ENCODE measurements at regions not wholly inside any gene's neighbourhood (a gene's known extent, or its start where the extent isn't known, plus 50 kb on each side); places are given as distances from the start of the nearest gene placed in this dataset.

DNA sequence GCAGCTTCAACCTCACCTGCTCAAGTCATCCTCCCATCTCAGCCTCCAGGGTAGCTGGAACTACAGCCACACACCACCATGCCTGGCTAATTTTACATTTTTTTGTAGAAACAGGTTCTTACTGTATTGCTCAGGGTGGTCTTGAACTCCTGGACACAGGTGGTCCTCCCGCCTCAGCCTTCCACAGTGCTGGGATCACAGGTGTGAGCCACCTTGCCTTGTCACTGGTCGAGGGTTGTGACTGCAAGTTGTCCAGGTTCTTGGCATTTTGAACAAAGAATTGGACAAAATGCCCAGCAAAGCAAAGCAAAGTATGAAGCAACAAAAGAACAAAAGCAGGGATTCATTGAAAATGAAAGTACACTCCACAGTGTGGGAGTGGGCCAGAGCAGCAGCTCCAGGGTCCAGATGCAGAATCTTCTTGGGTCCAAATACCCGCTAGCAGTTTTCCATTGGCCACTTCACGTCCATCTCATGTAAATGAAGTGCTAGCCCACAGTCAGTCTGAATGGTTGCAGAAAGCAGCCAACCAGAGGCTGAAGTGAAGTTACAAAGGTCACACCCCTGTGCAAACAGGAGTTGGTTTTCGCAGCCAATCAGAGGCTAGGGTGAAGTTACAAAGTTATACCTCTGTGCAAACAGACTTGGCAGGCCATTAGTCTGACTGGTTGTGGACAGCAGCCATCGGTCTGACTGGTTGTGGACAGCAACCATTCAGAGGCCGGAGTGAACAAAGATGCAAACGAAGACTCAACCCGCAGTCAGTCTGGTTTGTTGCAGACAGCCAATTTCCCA lies 109.5 kb upstream of the KIF26B start:
- no peak for TF ChIP-seq ZBTB7A (IDR thresholded peaks at IDR 0.05; ENCODE audit: low read depth)
- TF ChIP-seq, protein P1, sequence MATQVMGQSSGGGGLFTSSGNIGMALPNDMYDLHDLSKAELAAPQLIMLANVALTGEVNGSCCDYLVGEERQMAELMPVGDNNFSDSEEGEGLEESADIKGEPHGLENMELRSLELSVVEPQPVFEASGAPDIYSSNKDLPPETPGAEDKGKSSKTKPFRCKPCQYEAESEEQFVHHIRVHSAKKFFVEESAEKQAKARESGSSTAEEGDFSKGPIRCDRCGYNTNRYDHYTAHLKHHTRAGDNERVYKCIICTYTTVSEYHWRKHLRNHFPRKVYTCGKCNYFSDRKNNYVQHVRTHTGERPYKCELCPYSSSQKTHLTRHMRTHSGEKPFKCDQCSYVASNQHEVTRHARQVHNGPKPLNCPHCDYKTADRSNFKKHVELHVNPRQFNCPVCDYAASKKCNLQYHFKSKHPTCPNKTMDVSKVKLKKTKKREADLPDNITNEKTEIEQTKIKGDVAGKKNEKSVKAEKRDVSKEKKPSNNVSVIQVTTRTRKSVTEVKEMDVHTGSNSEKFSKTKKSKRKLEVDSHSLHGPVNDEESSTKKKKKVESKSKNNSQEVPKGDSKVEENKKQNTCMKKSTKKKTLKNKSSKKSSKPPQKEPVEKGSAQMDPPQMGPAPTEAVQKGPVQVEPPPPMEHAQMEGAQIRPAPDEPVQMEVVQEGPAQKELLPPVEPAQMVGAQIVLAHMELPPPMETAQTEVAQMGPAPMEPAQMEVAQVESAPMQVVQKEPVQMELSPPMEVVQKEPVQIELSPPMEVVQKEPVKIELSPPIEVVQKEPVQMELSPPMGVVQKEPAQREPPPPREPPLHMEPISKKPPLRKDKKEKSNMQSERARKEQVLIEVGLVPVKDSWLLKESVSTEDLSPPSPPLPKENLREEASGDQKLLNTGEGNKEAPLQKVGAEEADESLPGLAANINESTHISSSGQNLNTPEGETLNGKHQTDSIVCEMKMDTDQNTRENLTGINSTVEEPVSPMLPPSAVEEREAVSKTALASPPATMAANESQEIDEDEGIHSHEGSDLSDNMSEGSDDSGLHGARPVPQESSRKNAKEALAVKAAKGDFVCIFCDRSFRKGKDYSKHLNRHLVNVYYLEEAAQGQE (IDR thresholded peaks at IDR 0.05; ENCODE audit: low read depth): peak; percentile 31; the same call in 1 of the 2 replicates

DNA sequence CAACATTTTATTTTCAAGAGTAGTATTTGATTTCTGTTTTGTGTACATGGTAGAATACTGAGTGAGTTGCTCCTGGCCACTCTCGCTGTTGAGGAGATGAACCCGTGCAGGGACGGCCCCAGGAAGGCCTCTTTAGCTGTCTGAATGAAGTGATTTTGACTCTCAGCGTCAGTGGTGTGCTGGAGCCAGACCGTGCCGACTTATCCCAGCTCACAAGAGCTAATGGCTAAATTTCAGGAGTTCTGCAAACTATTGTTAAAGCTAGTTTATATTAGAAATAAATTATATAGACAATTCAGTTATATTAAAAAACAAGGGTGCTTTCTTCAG lies 111.2 kb upstream of the KIF26B start:
- TF ChIP-seq, protein P2, sequence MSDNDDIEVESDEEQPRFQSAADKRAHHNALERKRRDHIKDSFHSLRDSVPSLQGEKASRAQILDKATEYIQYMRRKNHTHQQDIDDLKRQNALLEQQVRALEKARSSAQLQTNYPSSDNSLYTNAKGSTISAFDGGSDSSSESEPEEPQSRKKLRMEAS (IDR thresholded peaks at IDR 0.05): no peak
- TF ChIP-seq EGR1 (IDR thresholded peaks at IDR 0.05) (no peak), TCF12 (IDR thresholded peaks at IDR 0.05; ENCODE audit: low read depth) (no peak), FOXM1 (IDR thresholded peaks at IDR 0.05; ENCODE audit: borderline replicate concordance, low read depth) (no peak), NFIC (IDR thresholded peaks at IDR 0.05) (no peak), CEBPB (IDR thresholded peaks at IDR 0.05) (no peak), YY1 (IDR thresholded peaks at IDR 0.05; ENCODE audit: low read depth) (no peak), TEAD4 (IDR thresholded peaks at IDR 0.05) (no peak), TAF1 (IDR thresholded peaks at IDR 0.05; ENCODE audit: low read depth) (no peak), ZBTB7A (IDR thresholded peaks at IDR 0.05; ENCODE audit: low read depth) (no peak), EP300 (IDR thresholded peaks at IDR 0.05; ENCODE audit: borderline replicate concordance) (no peak), CREB1 (IDR thresholded peaks at IDR 0.05; ENCODE audit: low read depth) (no peak), RAD21 (IDR thresholded peaks at IDR 0.05; ENCODE audit: low read depth) (no peak)
- TF ChIP-seq, protein P3, sequence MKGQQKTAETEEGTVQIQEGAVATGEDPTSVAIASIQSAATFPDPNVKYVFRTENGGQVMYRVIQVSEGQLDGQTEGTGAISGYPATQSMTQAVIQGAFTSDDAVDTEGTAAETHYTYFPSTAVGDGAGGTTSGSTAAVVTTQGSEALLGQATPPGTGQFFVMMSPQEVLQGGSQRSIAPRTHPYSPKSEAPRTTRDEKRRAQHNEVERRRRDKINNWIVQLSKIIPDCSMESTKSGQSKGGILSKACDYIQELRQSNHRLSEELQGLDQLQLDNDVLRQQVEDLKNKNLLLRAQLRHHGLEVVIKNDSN (IDR thresholded peaks at IDR 0.05): no peak
- TF ChIP-seq, protein P1 (IDR thresholded peaks at IDR 0.05; ENCODE audit: low read depth): no peak

DNA sequence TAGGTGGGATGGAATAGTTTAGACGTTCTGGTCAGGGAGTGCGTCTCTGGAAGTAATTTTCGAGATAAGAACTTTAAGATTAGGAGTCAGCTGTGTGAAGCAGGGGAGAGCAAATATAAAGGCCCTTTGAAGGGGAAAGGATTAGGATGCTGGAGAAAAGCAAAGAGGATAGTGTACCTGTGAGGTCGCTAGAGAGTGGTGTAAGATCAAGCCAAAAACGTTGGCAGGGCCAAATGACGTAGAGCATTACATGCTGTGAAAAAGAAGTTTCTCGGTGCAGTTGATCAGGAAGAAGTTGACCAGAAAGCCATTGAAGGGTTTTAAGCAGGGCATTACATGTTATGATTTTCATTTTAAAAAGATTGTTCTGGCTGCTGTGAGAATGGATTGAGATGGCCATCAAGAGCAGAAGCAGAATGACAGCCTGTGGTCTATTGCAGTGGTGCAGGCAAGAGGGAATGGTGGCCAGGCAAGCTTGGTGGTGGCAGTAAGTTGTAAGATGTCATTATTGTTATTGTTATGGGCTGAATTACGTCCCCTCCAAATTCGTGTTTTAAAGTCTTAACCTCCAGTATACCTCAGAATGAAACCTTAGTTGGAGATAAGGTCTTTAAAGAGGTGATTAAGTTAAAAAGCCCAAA lies 113.6 kb upstream of the KIF26B start:
- TF ChIP-seq TAF1 (IDR thresholded peaks at IDR 0.05; ENCODE audit: low read depth) (no peak), NFIC (IDR thresholded peaks at IDR 0.05) (no peak), RAD21 (IDR thresholded peaks at IDR 0.05; ENCODE audit: low read depth) (no peak), EGR1 (IDR thresholded peaks at IDR 0.05) (no peak), CREB1 (IDR thresholded peaks at IDR 0.05; ENCODE audit: low read depth) (no peak), EP300 (IDR thresholded peaks at IDR 0.05; ENCODE audit: borderline replicate concordance) (no peak), FOXM1 (IDR thresholded peaks at IDR 0.05; ENCODE audit: borderline replicate concordance, low read depth) (no peak), YY1 (IDR thresholded peaks at IDR 0.05; ENCODE audit: low read depth) (no peak), CEBPB (IDR thresholded peaks at IDR 0.05) (no peak), TEAD4 (IDR thresholded peaks at IDR 0.05) (no peak), ZBTB7A (IDR thresholded peaks at IDR 0.05; ENCODE audit: low read depth) (no peak), TCF12 (IDR thresholded peaks at IDR 0.05; ENCODE audit: low read depth) (no peak)
- TF ChIP-seq, protein P3 (IDR thresholded peaks at IDR 0.05): no peak
- TF ChIP-seq, protein P2 (IDR thresholded peaks at IDR 0.05): no peak
- TF ChIP-seq, protein P1 (IDR thresholded peaks at IDR 0.05; ENCODE audit: low read depth): no peak

DNA sequence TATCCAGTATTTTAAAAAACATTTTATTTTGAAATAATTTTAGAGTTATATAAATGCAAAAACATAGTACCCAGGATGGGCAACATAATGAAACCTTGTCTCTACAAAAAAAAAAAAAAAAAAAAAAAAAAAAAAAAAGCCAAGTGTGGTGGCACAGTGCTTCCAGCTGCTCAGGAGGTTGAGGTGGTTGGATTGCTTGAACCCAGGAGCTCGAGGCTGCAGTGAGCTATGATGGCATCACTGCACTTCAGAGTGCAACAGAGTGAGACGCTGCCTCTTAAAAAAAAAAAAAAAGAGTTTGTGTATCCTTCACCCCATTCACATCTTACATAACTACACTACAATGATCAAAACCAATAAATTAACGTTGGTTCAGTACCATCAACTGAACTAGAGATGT lies 115.6 kb upstream of the KIF26B start:
- TF ChIP-seq EGR1 (IDR thresholded peaks at IDR 0.05) (no peak), CREB1 (IDR thresholded peaks at IDR 0.05; ENCODE audit: low read depth) (no peak), TCF12 (IDR thresholded peaks at IDR 0.05; ENCODE audit: low read depth) (no peak), ZBTB7A (IDR thresholded peaks at IDR 0.05; ENCODE audit: low read depth) (no peak), TAF1 (IDR thresholded peaks at IDR 0.05; ENCODE audit: low read depth) (no peak), FOXM1 (IDR thresholded peaks at IDR 0.05; ENCODE audit: borderline replicate concordance, low read depth) (no peak), YY1 (IDR thresholded peaks at IDR 0.05; ENCODE audit: low read depth) (no peak), RAD21 (IDR thresholded peaks at IDR 0.05; ENCODE audit: low read depth) (no peak), NFIC (IDR thresholded peaks at IDR 0.05) (no peak), CEBPB (IDR thresholded peaks at IDR 0.05) (no peak), EP300 (IDR thresholded peaks at IDR 0.05; ENCODE audit: borderline replicate concordance) (no peak), TEAD4 (IDR thresholded peaks at IDR 0.05) (no peak)
- TF ChIP-seq, protein P1 (IDR thresholded peaks at IDR 0.05; ENCODE audit: low read depth): no peak
- TF ChIP-seq, protein P3 (IDR thresholded peaks at IDR 0.05): no peak
- TF ChIP-seq, protein P2 (IDR thresholded peaks at IDR 0.05): no peak

All from Ishikawa (cell line).